Suppressor macrophage treated with lipopolysaccharide for 4 hours (primary cell): ENCODE measurements at regions not wholly inside any gene's neighbourhood (a gene's known extent, or its start where the extent isn't known, plus 50 kb on each side); places are given as distances from the start of the nearest gene placed in this dataset.
A peak's percentile ranks its signal among the peaks of the same experiment; 100 is the strongest.
"Not testable (repeated sequence)": the region's sequence is repeated elsewhere in the genome, so short reads cannot be mapped to it uniquely, and the experiment has no call there.

Experiments
- DNase-seq: peaks from one replicate; pipeline ENCODE4 v3.0.0-alpha.2; 2020

GRCh38 chr4:4663028-4663427 lies 121.2 kb upstream of the STX18 start:
- no peak for DNase-seq

GRCh38 chr4:4662230-4662629 lies 120.4 kb upstream of the STX18 start:
- no peak for DNase-seq

- DNase-seq = peak; percentile 29
These were observed 118.2 kb upstream of the STX18 start for GRCh38 chr4:4659871-4660651.

- DNase-seq = no peak
These were observed 116.2 kb upstream of the STX18 start for GRCh38 chr4:4658052-4658451.

GRCh38 chr4:4656977-4657376 lies 115.1 kb upstream of the STX18 start:
- no peak for DNase-seq

- no peak for DNase-seq
These were observed 114.1 kb upstream of the STX18 start for GRCh38 chr4:4655901-4656300.

GRCh38 chr4:4655011-4655410 lies 113.2 kb upstream of the STX18 start:
- DNase-seq = no peak

- DNase-seq = no peak
These were observed 110.2 kb upstream of the STX18 start for GRCh38 chr4:4651811-4652755.

- DNase-seq = no peak
These were observed 105.2 kb upstream of the STX18 start for GRCh38 chr4:4647041-4647440.

- no peak for DNase-seq
These were observed 103.9 kb upstream of the STX18 start for GRCh38 chr4:4645743-4646142.

- DNase-seq = not testable (repeated sequence)
These were observed 102.4 kb upstream of the STX18 start for GRCh38 chr4:4644277-4644676.

GRCh38 chr4:4643743-4644142 lies 101.9 kb upstream of the STX18 start:
- not testable (repeated sequence) for DNase-seq

- no peak for DNase-seq
These were observed 101.5 kb upstream of the STX18 start for GRCh38 chr4:4643306-4643705.

- no peak for DNase-seq
These were observed 100.7 kb upstream of the STX18 start for GRCh38 chr4:4642496-4643000.

- no peak for DNase-seq
These were observed 100.0 kb upstream of the STX18 start for GRCh38 chr4:4641661-4642495.

- DNase-seq = no peak
These were observed 99.4 kb upstream of the STX18 start for GRCh38 chr4:4641254-4641653.

- DNase-seq = no peak
These were observed 98.8 kb upstream of the STX18 start for GRCh38 chr4:4640692-4641091.

- DNase-seq = no peak
These were observed 97.5 kb upstream of the STX18 start for GRCh38 chr4:4639370-4639769.

- no peak for DNase-seq
These were observed 95.9 kb upstream of the STX18 start for GRCh38 chr4:4637710-4638109.

GRCh38 chr4:4633431-4633830 lies 91.6 kb upstream of the STX18 start:
- DNase-seq = no peak

- no peak for DNase-seq
These were observed 89.3 kb upstream of the STX18 start for GRCh38 chr4:4631150-4631549.

- DNase-seq = no peak
These were observed 86.1 kb upstream of the STX18 start for GRCh38 chr4:4627906-4628305.

- no peak for DNase-seq
These were observed 85.3 kb upstream of the STX18 start for GRCh38 chr4:4627111-4627510.
